K562 (cell line): ENCODE measurements at regions not wholly inside any gene's neighbourhood (a gene's known extent, or its start where the extent isn't known, plus 50 kb on each side); places are given as distances from the start of the nearest gene placed in this dataset.

Source experiments
- FIP1L1 ChIP-seq: fragments of 200-400 bp; formaldehyde crosslinking; IDR thresholded peaks from 2 replicates; pipeline ENCODE4 v1.6.1; 2018; ENCODE audit warnings: mild to moderate bottlenecking, low read depth, low read length; ENCODE audit not compliant: poor library complexity, severe bottlenecking
- PPARD ChIP-seq: fragments of 250-450 bp; sonication (Bioruptor Pico); IDR thresholded peaks from 2 replicates; pipeline ENCODE4 v1.8.0; 2022; ENCODE audit warnings: inconsistent platforms, mild to moderate bottlenecking, moderate library complexity
- RCOR1 ChIP-seq, 2 experiments: IDR thresholded peaks; 2 replicates each; pipeline ENCODE4 v1.6.1; 2012; ENCODE audit warnings: low read depth in 2 of 2, low read length in 2 of 2, borderline replicate concordance in 1 of 2, improper control_type of control experiment in 1 of 2
- ZFX ChIP-seq: sonication (generic); formaldehyde crosslinking; IDR thresholded peaks from 2 replicates; pipeline ENCODE4 v1.8.0; 2022; ENCODE audit warnings: mild to moderate bottlenecking, missing genetic modification reagents, moderate library complexity

DNA sequence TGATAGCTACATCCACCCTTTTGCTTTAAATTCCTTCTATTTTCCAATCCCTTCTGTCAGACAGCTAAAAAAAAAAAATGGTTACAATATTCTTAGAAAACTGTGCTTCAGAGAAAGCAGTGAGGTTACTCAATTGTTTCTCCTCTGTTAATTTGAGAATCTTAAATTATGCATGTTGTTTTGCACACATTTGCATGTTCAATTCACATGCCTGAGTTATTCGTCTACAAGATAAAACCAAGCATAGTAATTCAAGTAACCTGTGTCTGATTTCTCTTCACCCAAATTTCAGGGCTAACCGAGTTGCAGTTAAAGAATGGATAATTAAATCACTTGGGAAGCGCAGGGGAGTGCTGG is 81.0 kb upstream of the MED13L start:
- no peak for TF ChIP-seq PPARD
- no peak for TF ChIP-seq FIP1L1
- no peak for TF ChIP-seq RCOR1 (IDR thresholded peaks at IDR 0.05; ENCODE audit: borderline replicate concordance in 1 of 2, low read depth in 2 of 2, low read length in 2 of 2)
- TF ChIP-seq ZFX, result no peak
